ENCODE measurements at regions not wholly inside any gene's neighbourhood (a gene's known extent, or its start where the extent isn't known, plus 50 kb on each side); places are given as distances from the start of the nearest gene placed in this dataset.

DNA sequence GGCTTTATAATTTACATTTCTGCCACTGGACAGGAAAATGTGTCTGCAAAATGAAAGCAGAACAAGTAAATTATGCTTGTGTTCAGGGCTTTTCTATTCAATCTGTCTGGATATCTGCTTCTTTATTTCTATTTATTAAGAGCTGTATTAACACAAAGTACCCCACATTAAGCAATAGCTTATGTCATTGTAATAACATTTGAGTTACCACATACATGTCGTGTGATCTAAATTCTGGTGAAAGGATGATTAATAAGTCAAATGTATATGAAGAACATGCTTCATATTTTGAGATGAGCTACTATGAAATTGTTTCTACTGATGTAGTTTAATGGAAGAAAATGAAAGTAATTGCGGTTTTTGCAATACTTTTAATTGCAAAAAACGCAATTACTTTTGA lies 238.2 kb downstream of the KCNJ2 start:
- CTCF ChIA-PET (ENCODE audit: partially characterized antibody) = no interaction called here
- no peaks in the 10 kb centered on the region for H3K36me3 Mint-ChIP-seq
- peaks cover 0 to 2% (median 0%) of the 10 kb centered on the region in 8 donors for H3K9me3 Mint-ChIP-seq

DNA sequence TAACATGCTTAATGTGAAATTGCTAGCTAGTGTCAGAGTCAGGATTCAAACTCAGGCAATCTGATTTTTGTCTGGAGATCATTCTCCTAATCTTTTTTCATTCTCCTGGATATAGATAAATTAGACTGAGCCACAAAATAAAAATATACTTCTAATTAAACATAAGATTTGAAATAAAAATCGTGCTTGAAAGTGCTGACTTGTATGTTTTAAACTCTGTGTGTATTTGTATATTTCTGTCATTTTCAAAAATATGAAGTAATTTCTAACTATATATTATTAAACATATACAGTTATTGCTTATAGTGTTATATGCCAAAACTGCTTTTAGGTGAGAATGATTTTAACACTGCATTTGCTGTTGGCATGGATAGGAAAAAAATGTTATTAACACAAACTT lies 239.4 kb downstream of the KCNJ2 start:
- Histone ChIP-seq H3K36me3 (ENCODE audit: insufficient read depth, low read length) (no peaks in the 10 kb centered on the region), H3K27me3 (ENCODE audit: insufficient read depth, low read length) (no peaks in the 10 kb centered on the region), H3K9me3 (ENCODE audit: control insufficient read depth in 1 of 2, low read length in 2 of 2) (no peaks in the 10 kb centered on the region), H3K4me3 (ENCODE audit: low read length in 2 of 2) (no peak overlapping the region), H3K27ac (ENCODE audit: low read depth, low read length) (no peak overlapping the region), H3K4me1 (ENCODE audit: insufficient read depth, low read length) (no peaks in the 10 kb centered on the region)
- intact Hi-C loops (cut with micrococcal nuclease) = no loop called here
- Mint-ChIP-seq H3K36me3 (no peaks in the 10 kb centered on the region), H3K27ac (no peak overlapping the region), H3K4me1 (peaks cover 0 to 1% (median 0%) of the 10 kb centered on the region in 4 donors), H3K9me3 (peaks cover 0 to 2% (median 0%) of the 10 kb centered on the region in 8 donors), H3K4me3 (no peak overlapping the region), H3K27me3 (no peaks in the 10 kb centered on the region)
- POLR2A ChIA-PET (ENCODE audit: partially characterized antibody) = no interaction called here
- DNase-seq = no peak
- CTCF ChIA-PET (ENCODE audit: partially characterized antibody) = no interaction called here

More for the DNA sequence above, 238.2 kb downstream of the KCNJ2 start:
- Histone ChIP-seq H3K27me3 (ENCODE audit: insufficient read depth, low read length) (no peaks in the 10 kb centered on the region), H3K4me1 (ENCODE audit: insufficient read depth, low read length) (no peaks in the 10 kb centered on the region), H3K9me3 (ENCODE audit: control insufficient read depth in 1 of 2, low read length in 2 of 2) (no peaks in the 10 kb centered on the region), H3K4me3 (ENCODE audit: low read length in 2 of 2) (no peak overlapping the region), H3K36me3 (ENCODE audit: insufficient read depth, low read length) (no peaks in the 10 kb centered on the region), H3K27ac (ENCODE audit: low read depth, low read length) (no peak overlapping the region)
- POLR2A ChIA-PET (ENCODE audit: partially characterized antibody) = no interaction called here
- no peak overlapping the region for H3K27ac Mint-ChIP-seq
- H3K4me1 Mint-ChIP-seq = peaks cover 0 to 1% (median 0%) of the 10 kb centered on the region in 4 donors
- intact Hi-C loops (cut with micrococcal nuclease) = no loop called here
- H3K4me3 Mint-ChIP-seq = no peak overlapping the region
- DNase-seq = no peak
- no peaks in the 10 kb centered on the region for H3K27me3 Mint-ChIP-seq

DNA sequence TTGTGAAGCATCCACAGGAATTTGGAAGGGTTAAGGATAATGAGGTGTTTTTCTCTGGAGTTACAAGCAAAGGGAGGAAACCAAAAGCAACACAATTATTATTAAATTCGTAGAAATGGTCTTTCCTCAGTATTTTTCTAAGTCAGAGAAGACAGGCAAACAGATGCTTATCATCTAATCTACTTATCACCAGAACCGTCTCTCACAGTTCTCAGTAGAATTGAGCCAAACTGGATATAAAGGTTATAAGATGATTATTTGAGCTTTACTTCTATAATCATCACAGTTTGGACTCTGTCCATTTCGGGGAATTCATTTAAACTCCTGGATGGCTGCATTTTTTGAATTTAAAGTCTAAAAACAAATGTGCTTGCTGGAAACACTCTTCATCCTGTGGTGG lies 245.0 kb downstream of the KCNJ2 start:
- H3K9me3 Mint-ChIP-seq = peaks cover 0 to 2% (median 0%) of the 10 kb centered on the region in 8 donors
- H3K27me3 Mint-ChIP-seq = no peaks in the 10 kb centered on the region

DNA sequence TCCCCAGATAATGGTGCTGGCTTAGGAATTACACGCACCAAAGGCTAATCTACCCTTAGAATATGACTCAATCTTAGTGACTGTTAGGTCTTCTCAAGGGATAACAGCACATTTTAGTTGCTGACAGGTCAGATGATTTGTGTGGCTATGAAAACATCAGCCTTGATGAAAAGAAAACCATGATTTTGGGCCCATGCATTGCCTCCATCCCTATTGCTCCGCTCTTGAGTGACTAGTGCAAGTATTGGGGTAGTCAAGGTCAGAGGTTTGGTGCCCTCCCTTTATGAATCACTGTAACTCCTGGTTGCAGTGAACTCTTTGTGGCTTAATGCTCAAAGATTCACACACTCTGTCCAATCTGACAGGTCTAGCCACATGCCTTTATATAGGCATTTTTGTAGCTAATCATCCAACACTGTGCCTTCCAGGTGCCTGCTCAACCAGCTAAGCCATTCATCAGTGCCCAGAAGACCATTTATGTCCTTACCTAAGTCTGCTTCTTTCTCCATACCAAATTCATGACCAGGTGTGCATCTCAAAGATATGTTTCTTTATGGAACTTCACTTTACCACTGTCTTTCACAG lies 251.6 kb downstream of the KCNJ2 start:
- no peak overlapping the region for H3K4me3 Mint-ChIP-seq
- POLR2A ChIA-PET (ENCODE audit: partially characterized antibody) = no interaction called here
- no peaks in the 10 kb centered on the region for H3K27me3 ChIP-seq (ENCODE audit: insufficient read depth, low read length)

More for the DNA sequence above, 245.0 kb downstream of the KCNJ2 start:
- CTCF ChIA-PET (ENCODE audit: partially characterized antibody) = no interaction called here
- POLR2A ChIA-PET (ENCODE audit: partially characterized antibody) = no interaction called here
- Histone ChIP-seq H3K4me1 (ENCODE audit: insufficient read depth, low read length) (no peaks in the 10 kb centered on the region), H3K9me3 (ENCODE audit: control insufficient read depth in 1 of 2, low read length in 2 of 2) (no peaks in the 10 kb centered on the region), H3K27me3 (ENCODE audit: insufficient read depth, low read length) (no peaks in the 10 kb centered on the region), H3K27ac (ENCODE audit: low read depth, low read length) (no peak overlapping the region), H3K4me3 (ENCODE audit: low read length in 2 of 2) (no peak overlapping the region), H3K36me3 (ENCODE audit: insufficient read depth, low read length) (no peaks in the 10 kb centered on the region)
- Mint-ChIP-seq H3K4me1 (no peaks in the 10 kb centered on the region), H3K27ac (no peak overlapping the region), H3K36me3 (no peaks in the 10 kb centered on the region), H3K4me3 (no peak overlapping the region)
- DNase-seq = no peak
- intact Hi-C loops (cut with micrococcal nuclease) = no loop called here

DNA sequence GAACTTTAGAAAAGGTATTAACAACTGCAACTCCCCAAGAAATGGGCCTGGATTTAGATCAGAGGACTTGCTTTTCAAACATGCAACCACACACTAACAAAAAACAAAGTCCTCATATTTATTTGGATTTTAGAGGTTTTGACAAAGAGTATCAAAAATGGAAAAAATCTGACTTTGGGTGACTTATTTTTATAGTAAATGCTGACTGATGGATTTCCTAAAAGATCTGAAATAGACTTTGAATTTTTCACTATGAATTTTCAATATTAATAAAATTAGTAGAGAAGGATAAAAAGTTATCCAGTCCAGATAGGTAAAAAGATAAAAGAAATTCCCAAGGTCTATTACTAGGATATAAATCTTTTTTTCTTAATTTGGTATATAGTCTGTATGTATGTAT lies 253.5 kb downstream of the KCNJ2 start:
- peaks cover 0 to 3% (median 0%) of the 10 kb centered on the region in 8 donors for H3K9me3 Mint-ChIP-seq
- POLR2A ChIA-PET (ENCODE audit: partially characterized antibody) = no interaction called here
- no peak for DNase-seq
- CTCF ChIA-PET (ENCODE audit: partially characterized antibody) = no interaction called here
- Histone ChIP-seq H3K36me3 (ENCODE audit: insufficient read depth, low read length) (no peaks in the 10 kb centered on the region), H3K27ac (ENCODE audit: low read depth, low read length) (no peak overlapping the region), H3K4me3 (ENCODE audit: low read length in 2 of 2) (no peak overlapping the region), H3K9me3 (ENCODE audit: control insufficient read depth in 1 of 2, low read length in 2 of 2) (no peaks in the 10 kb centered on the region), H3K4me1 (ENCODE audit: insufficient read depth, low read length) (no peaks in the 10 kb centered on the region), H3K27me3 (ENCODE audit: insufficient read depth, low read length) (no peaks in the 10 kb centered on the region)
- intact Hi-C loops (cut with micrococcal nuclease) = no loop called here
- H3K4me1 Mint-ChIP-seq = peaks cover 0 to 1% (median 0%) of the 10 kb centered on the region in 4 donors
- H3K4me3 Mint-ChIP-seq = no peak overlapping the region
- H3K36me3 Mint-ChIP-seq = no peaks in the 10 kb centered on the region
- no peak overlapping the region for H3K27ac Mint-ChIP-seq
- peaks cover 0 to 2% of the 10 kb centered on the region in 2 donors for H3K27me3 Mint-ChIP-seq

More for the DNA sequence above, 251.6 kb downstream of the KCNJ2 start:
- H3K9me3 ChIP-seq (ENCODE audit: control insufficient read depth in 1 of 2, low read length in 2 of 2) = no peaks in the 10 kb centered on the region
- no peaks in the 10 kb centered on the region for H3K27me3 Mint-ChIP-seq
- H3K9me3 Mint-ChIP-seq = peaks cover 0 to 3% (median 0%) of the 10 kb centered on the region in 8 donors
- no peaks in the 10 kb centered on the region for H3K36me3 ChIP-seq (ENCODE audit: insufficient read depth, low read length)
- no peak for DNase-seq
- intact Hi-C loops (cut with micrococcal nuclease) = no loop called here
- no peak overlapping the region for H3K27ac ChIP-seq (ENCODE audit: low read depth, low read length)
- peaks cover 0 to 1% (median 0%) of the 10 kb centered on the region in 4 donors for H3K4me1 Mint-ChIP-seq
- H3K4me3 ChIP-seq (ENCODE audit: low read length in 2 of 2) = no peak overlapping the region
- no peaks in the 10 kb centered on the region for H3K4me1 ChIP-seq (ENCODE audit: insufficient read depth, low read length)
- CTCF ChIA-PET (ENCODE audit: partially characterized antibody) = no interaction called here
- no peaks in the 10 kb centered on the region for H3K36me3 Mint-ChIP-seq
- no peak overlapping the region for H3K27ac Mint-ChIP-seq

DNA sequence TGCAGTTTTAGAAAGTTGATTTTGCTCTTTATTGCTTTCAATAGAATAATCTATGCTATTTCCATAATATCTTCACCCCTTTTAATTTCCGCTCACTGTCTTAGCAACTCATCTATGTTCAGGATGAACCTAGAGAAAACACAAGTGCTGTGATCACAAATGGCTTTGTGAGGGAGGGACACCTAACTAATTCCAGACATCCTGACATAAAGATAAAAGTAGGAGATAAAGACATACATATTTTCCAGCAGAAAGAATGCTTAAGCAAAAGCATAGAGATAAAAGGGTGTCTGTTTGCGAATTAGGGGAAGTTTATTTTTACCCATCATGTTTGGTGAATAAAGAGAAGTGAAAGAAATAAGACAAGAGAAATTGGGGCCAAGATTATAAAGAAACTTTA lies 254.2 kb downstream of the KCNJ2 start:
- no peak overlapping the region for H3K27ac Mint-ChIP-seq
- peaks cover 0 to 2% of the 10 kb centered on the region in 2 donors for H3K27me3 Mint-ChIP-seq
- H3K4me3 ChIP-seq (ENCODE audit: low read length in 2 of 2) = no peak overlapping the region
- intact Hi-C loops (cut with micrococcal nuclease) = no loop called here
- no peaks in the 10 kb centered on the region for H3K27me3 ChIP-seq (ENCODE audit: insufficient read depth, low read length)
- DNase-seq = no peak
- CTCF ChIA-PET (ENCODE audit: partially characterized antibody) = no interaction called here
- H3K9me3 Mint-ChIP-seq = peaks cover 0 to 3% (median 0%) of the 10 kb centered on the region in 8 donors
- no peaks in the 10 kb centered on the region for H3K9me3 ChIP-seq (ENCODE audit: control insufficient read depth in 1 of 2, low read length in 2 of 2)
- POLR2A ChIA-PET (ENCODE audit: partially characterized antibody) = no interaction called here
- H3K4me1 Mint-ChIP-seq = peaks cover 0 to 1% (median 0%) of the 10 kb centered on the region in 4 donors
- H3K4me1 ChIP-seq (ENCODE audit: insufficient read depth, low read length) = no peaks in the 10 kb centered on the region
- no peak overlapping the region for H3K4me3 Mint-ChIP-seq
- H3K36me3 Mint-ChIP-seq = no peaks in the 10 kb centered on the region
- no peaks in the 10 kb centered on the region for H3K36me3 ChIP-seq (ENCODE audit: insufficient read depth, low read length)
- no peak overlapping the region for H3K27ac ChIP-seq (ENCODE audit: low read depth, low read length)

DNA sequence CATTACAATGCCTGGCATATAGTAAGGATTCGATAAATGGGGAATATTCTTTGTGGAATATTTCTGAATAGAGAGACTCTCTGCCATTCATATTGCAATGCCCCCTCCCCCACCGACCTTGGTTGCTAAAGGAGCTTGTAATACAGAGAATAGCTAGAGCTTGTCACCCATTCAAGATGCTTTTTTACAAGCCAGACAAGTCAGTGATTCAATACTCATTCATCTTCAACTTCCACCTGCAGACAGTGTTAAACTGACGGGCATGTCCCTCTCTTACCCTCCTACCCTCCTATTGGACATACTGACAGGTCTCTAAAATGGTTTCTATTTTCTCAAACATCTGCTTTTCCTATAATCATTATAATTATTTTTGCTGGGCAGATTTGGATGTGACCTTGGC lies 257.4 kb downstream of the KCNJ2 start:
- peaks cover 0 to 1% (median 0%) of the 10 kb centered on the region in 4 donors for H3K4me1 Mint-ChIP-seq
- Histone ChIP-seq H3K9me3 (ENCODE audit: control insufficient read depth in 1 of 2, low read length in 2 of 2) (no peaks in the 10 kb centered on the region), H3K36me3 (ENCODE audit: insufficient read depth, low read length) (no peaks in the 10 kb centered on the region), H3K4me3 (ENCODE audit: low read length in 2 of 2) (no peak overlapping the region), H3K27me3 (ENCODE audit: insufficient read depth, low read length) (no peaks in the 10 kb centered on the region), H3K27ac (ENCODE audit: low read depth, low read length) (no peak overlapping the region), H3K4me1 (ENCODE audit: insufficient read depth, low read length) (no peaks in the 10 kb centered on the region)
- intact Hi-C loops (cut with micrococcal nuclease) = no loop called here
- H3K36me3 Mint-ChIP-seq = no peaks in the 10 kb centered on the region
- ChIA-PET POLR2A (ENCODE audit: partially characterized antibody) (no interaction called here), CTCF (ENCODE audit: partially characterized antibody) (no interaction called here)
- no peak overlapping the region for H3K27ac Mint-ChIP-seq
- H3K9me3 Mint-ChIP-seq = peaks cover 0 to 2% (median 0%) of the 10 kb centered on the region in 8 donors
- no peak overlapping the region for H3K4me3 Mint-ChIP-seq
- DNase-seq = no peak
- H3K27me3 Mint-ChIP-seq = peaks cover 0 to 2% of the 10 kb centered on the region in 2 donors

All from CD4-positive, alpha-beta memory T cell (primary cell).